Lower leg skin (tissue), 4 donors: ENCODE measurements at regions not wholly inside any gene's neighbourhood (a gene's known extent, or its start where the extent isn't known, plus 50 kb on each side); places are given as distances from the start of the nearest gene placed in this dataset.

Experiments
- DNase-seq, 2 donors: peaks; one replicate each; pipeline ENCODE4 v3.0.0-alpha.2; 2019; ENCODE audit warnings: low spot score in 2 of 2
- H3K4me3 ChIP-seq: fragments of 200-600 bp; sonication (generic); 2 replicates; pipeline ENCODE4 v1.5.1; 2017; ENCODE audit warnings: mild to moderate bottlenecking, low read depth; ENCODE audit not compliant: poor library complexity, severe bottlenecking
- POLR2A ChIP-seq, 2 donors: fragments of 450-650 bp; IDR thresholded peaks; one replicate each; pipeline ENCODE4 v1.6.1; 2016 to 2017; ENCODE audit warnings: antibody characterized with exemption in 2 of 2, mild to moderate bottlenecking in 1 of 2, moderate library complexity in 1 of 2
- WGBS, 2 donors: methylation state at CpG; one replicate each; pipeline ENCODE4 v1.1.5; 2018; 5-methylcytosine and 5-hydroxymethylcytosine counted together
- intact Hi-C: fragments of 100-400 bp; cut with DNase I; formaldehyde crosslinking; loops from one replicate; pipeline ENCODE4 v1.15.0; 2023; ENCODE audit warnings: low total_unique reads
- TF ChIP-seq, protein P1 (sequence below), 3 donors: fragments of 450-650 bp; IDR thresholded peaks; one replicate each; pipeline ENCODE4 v1.5.1; 2016; ENCODE audit warnings: antibody characterized with exemption in 3 of 3, mild to moderate bottlenecking in 3 of 3, moderate library complexity in 2 of 3

- no peak for DNase-seq
- no peak for TF ChIP-seq POLR2A (IDR thresholded peaks at IDR 0.05)
- H3K4me3 ChIP-seq: no peak overlapping the region
- WGBS, 2 donors: 36% methylated on average over 2 of the region's 2 CpGs
- intact Hi-C loops: no loop called here
Observed at GRCh38 chr21:22253761-22254160, 1255.6 kb downstream of the NCAM2 start.

- intact Hi-C loops: no loop called here
- DNase-seq: no peak
- H3K4me3 ChIP-seq: no peak overlapping the region
- WGBS, 2 donors: 83% methylated on average over 1 of the region's 1 CpG
- TF ChIP-seq, protein P1, sequence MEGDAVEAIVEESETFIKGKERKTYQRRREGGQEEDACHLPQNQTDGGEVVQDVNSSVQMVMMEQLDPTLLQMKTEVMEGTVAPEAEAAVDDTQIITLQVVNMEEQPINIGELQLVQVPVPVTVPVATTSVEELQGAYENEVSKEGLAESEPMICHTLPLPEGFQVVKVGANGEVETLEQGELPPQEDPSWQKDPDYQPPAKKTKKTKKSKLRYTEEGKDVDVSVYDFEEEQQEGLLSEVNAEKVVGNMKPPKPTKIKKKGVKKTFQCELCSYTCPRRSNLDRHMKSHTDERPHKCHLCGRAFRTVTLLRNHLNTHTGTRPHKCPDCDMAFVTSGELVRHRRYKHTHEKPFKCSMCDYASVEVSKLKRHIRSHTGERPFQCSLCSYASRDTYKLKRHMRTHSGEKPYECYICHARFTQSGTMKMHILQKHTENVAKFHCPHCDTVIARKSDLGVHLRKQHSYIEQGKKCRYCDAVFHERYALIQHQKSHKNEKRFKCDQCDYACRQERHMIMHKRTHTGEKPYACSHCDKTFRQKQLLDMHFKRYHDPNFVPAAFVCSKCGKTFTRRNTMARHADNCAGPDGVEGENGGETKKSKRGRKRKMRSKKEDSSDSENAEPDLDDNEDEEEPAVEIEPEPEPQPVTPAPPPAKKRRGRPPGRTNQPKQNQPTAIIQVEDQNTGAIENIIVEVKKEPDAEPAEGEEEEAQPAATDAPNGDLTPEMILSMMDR (IDR thresholded peaks at IDR 0.05): no peak
- TF ChIP-seq POLR2A (IDR thresholded peaks at IDR 0.05): no peak
Observed at GRCh38 chr21:22258821-22259220, 1260.6 kb downstream of the NCAM2 start.

DNA sequence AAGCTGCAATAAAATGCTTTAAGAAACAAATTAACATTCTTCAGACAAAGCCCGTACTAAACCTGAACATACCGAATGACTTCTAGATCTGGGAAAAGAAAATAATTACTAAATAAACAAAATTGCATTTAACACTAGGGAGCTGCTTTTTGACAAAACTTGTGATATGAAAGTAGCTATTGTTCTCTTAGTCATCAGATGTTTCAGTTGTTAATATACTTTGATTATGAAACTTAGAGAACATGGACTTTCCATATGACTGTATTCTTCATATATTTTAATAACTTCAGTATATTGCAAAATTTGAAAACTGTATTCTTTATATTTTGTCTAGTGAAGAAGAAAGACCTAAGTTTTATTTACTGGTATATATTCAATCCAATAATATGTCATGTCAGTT, 1262.1 kb downstream of the NCAM2 start:
- 86 to 93% methylated on average over 2 of the region's 2 CpGs for WGBS, 2 donors
- DNase-seq: no peak
- TF ChIP-seq, protein P1 (IDR thresholded peaks at IDR 0.05): no peak
- no peak for TF ChIP-seq POLR2A (IDR thresholded peaks at IDR 0.05)
- intact Hi-C loops: no loop called here
- H3K4me3 ChIP-seq: no peak overlapping the region

DNA sequence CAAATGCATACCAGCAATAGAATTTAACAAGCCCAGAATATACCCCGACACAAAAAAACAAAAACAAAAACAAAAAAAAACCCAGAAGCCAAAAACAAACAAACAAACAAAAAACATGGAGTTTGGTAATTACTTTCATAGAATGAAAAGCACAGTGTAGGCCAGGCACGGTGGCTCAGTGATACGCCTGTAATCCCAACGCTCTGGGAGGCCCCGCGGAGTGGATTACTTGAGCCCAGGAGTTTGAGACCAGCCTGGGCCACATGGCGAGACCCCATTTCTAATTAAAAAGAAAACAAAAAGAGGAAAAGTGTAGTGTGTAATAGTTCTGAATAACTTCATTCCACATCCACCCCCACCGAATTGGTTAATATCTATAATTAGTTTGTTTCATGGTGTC, 1265.7 kb downstream of the NCAM2 start:
- no peak overlapping the region for H3K4me3 ChIP-seq
- no peak for DNase-seq
- intact Hi-C loops: no loop called here
- 92 to 93% methylated on average over 8 of the region's 8 CpGs for WGBS, 2 donors
- TF ChIP-seq, protein P1 (IDR thresholded peaks at IDR 0.05): no peak
- no peak for TF ChIP-seq POLR2A (IDR thresholded peaks at IDR 0.05)

GRCh38 chr21:22277341-22277740, 1279.1 kb downstream of the NCAM2 start:
- intact Hi-C loops: no loop called here
- no peak for DNase-seq
- TF ChIP-seq, protein P1 (IDR thresholded peaks at IDR 0.05): no peak
- TF ChIP-seq POLR2A (IDR thresholded peaks at IDR 0.05): no peak
- 68 to 76% methylated on average over 2 of the region's 2 CpGs for WGBS, 2 donors
- H3K4me3 ChIP-seq: no peak overlapping the region

- no peak overlapping the region for H3K4me3 ChIP-seq
- TF ChIP-seq, protein P1 (IDR thresholded peaks at IDR 0.05): no peak
- no peak for TF ChIP-seq POLR2A (IDR thresholded peaks at IDR 0.05)
- no peak for DNase-seq
- 46 to 55% methylated on average over 2 of the region's 2 CpGs for WGBS, 2 donors
- intact Hi-C loops: no loop called here
Observed at GRCh38 chr21:22278366-22278765, 1280.2 kb downstream of the NCAM2 start.
